HPDE6-E6E7 (cell line): ENCODE measurements at regions not wholly inside any gene's neighbourhood (a gene's known extent, or its start where the extent isn't known, plus 50 kb on each side); places are given as distances from the start of the nearest gene placed in this dataset.

Experiments used
- DNase-seq: peaks from one replicate; pipeline ENCODE4 v3.0.0; 2011; ENCODE audit warnings: missing footprints; ENCODE audit errors: extremely low spot score

DNA sequence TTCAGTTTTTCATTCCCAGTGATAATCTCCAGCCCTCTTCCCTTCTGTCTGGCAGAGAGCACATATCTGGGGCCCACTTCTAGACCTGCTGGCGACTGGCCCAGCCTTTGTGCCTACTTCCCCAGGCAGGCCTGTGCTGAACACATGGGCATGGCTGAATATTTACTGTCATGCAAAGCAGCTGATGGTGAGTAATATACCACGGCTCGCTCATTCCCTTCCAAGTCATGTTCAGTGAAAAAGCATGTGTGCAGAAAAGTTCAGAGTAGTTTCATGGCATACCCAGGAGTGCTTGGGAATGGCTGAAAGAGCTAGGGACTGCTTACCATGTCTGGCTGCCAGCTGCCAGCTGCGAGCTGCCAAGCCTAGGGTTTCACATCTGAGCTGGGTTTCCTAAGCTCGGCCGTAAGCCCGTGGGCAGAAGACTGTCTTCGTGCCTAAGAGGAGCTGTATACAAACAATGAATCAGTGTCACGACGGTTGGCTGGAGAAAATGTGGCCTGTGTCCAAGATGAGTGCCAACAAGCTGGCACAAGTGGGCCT is 179.9 kb upstream of the PELI2 start:
- peak; percentile 60 for DNase-seq

DNA sequence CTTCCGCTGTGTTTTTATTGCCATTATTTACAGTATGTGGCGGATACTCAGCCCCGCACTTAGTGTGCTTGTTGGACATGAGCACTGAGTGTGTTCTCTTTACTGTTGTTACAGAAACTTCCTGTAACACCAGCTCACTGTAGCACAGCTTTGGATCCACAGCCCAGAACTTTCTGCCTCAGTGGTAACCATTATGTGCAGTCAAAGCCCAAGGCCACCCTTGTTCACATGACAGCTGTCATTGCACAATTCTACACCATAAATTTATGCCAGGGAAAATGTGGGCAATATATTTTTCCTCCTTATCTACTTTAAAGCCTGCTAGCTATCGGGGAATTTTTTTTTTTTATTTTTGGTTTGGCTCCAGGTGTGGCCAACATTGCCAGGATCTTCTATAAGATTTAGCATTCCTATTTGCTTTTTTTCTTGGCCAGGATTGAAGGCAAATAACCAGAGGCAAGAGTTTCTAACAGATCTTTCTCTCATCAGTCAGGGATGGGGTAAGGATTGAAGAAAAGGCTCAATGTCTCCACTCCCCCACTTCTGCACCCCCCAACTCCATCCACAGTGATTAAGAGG is 176.0 kb upstream of the PELI2 start:
- DNase-seq = no peak

DNA sequence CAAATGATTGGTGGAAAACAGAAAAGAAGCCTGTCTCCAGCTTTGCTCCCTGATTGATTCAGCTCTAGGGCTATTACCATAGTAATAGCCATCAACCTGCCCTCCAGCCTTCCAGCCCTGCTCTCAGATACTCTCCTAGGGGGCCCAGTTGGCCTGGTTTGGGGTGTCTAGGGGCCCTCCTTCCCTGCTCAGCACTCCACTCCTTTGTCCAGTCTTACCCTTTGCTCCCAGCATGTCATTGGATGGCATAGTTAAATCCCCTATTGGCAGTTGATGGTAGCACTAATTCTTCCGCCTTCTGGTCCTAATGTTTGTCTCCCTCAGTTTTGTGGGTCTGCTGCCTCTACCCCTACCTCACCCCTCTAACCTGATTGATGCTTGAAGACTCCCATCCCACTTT is 175.4 kb upstream of the PELI2 start:
- DNase-seq = no peak

DNA sequence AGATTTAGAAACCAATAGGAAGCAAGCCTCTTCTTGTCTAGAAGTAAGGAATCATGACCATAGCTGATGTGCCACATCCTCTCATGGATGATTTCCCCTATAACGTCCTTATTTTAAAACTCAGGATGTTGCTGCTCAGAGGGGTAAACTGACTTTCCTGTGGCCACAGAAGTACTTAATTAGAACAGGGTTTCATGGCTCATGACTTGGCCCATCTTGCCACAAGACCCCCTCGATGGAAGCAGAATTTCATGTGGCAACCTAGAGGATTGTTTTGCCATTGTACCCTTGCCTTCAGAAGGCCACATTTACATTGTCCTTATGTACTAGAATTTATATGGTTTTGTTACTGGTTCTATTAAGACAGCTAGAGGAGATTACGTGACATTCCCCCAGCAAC is 173.5 kb upstream of the PELI2 start:
- DNase-seq = no peak

DNA sequence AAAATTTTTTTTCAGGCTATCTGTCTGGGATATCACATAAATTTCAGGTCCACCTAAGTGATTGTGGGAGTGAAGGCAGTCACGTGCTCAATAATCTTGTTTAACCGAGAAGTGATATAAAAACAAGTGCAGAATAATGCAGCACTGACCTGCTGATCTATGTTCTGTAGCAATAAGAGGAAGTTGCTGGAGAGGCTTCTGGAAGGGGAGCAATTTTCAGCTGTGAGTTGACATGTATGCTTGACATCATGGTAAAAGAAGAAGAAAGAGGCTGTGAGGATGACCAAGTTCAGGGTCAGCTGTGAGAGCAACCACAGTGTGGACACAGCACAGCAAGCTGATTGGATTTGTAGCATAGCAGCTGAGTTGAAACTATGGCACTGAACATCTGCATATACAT is 172.0 kb upstream of the PELI2 start:
- no peak for DNase-seq

DNA sequence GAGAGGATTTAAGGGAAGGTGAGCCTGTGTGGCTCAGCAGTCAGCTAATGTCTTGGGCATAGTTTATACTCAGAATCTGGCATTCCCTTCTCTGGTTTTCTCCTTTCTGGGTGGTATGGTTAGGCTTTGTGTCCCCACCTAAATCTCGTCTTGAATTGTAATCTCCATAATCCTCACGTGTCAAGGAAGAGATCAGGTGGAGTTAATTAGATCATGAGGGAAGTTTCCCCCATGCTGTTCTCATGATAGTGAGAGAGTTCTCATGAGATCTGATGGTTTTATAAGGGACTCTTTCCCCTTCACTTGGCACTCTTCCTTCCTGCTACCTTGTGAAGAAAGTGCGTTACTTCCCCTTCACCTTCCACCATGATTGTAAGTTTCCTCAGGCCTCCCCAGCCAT is 169.8 kb upstream of the PELI2 start:
- DNase-seq = no peak

DNA sequence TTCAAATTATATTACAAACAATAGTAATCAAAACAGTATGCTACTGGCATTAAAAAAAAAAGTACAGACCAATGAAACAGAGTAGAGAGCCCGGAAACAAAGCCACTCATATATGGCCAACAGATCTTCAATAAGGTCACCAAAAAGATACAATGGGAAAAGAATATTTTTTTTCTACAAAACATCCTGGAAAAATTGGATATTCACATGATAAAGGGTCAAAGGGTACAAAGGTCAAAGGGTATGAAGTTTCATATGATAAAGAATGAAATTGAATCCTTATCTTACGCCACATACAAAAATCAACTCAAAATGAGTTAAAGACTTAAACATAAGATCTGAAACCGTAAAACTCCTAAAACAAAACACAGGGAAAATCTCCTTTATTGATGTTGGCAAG is 168.5 kb upstream of the PELI2 start:
- no peak for DNase-seq

DNA sequence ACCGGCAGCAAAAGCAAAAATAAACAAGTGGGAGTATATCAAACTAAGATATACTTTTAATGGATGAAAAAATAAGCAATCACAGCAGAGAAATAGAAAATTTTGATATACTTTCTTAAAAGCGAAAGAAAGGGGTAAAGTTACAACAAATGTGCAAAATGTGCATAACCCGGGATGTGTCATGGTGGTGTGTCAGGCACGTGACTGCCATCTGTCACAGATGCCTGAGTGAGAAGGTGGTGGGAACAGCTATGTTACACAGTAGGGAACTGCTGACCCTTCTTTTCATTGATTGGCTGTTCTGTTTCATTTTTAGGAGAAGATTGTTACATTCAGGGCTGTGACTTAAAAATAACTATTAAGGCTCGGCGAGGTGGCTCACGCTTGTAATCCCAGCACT is 168.1 kb upstream of the PELI2 start:
- no peak for DNase-seq

DNA sequence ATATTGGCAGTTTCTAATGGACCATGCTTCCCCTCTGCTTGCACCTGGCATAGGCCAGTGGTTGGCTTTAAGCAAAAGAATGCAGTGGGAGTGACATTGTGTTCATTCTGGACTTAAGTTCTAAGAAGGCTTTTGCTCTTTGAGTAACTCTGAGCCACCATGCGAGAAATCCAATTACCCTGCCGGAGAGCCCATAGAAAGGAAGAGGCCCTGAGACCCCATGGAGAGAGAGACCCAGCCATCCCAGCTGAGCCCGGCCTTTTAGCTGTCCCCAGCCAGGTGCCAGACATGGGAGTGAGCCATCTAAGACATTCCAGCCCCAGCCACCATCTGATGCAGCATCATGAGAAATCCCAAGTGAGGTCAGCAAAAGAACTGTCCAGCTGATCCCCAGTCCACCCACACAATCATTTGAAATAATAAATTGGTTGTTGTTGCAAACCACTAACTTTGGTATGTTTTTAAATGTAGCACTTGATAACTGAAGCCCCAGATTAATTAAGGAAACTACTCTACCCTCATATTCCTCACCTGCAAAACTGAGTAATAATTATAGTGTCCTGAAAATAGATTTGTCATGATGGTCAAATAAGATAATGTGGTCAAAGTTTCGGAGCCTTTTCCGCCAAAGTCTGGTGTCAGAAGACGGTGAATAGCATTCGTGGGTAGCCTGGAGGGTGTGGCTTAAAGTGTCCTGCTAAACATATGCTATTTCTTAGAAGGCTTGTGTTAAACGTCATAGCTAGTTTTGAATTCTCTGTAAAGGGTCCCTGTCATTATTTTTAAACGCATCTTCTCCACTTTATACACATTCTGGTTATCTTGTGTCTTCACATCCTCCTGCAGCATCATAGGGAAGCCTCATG is 166.6 kb upstream of the PELI2 start:
- no peak for DNase-seq

DNA sequence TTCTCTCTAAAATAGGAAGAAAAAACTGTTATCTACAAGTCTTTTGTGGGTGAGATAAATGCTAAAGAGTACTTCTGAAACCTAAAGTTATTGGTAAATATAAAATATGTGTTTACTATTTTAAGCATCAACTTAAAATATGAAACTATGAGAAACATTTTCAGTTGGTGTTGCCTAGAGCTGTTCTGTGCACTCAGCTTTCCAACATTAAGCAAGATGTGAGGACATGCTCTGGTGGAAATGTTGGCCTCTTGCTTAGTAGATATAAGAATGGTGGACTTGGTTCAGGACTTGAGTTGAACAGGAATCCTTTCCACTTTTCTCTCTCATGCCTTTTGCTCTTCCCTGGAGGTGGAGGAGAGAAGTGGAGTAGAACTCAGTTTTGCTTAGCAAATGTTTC is 164.1 kb upstream of the PELI2 start:
- DNase-seq = no peak

DNA sequence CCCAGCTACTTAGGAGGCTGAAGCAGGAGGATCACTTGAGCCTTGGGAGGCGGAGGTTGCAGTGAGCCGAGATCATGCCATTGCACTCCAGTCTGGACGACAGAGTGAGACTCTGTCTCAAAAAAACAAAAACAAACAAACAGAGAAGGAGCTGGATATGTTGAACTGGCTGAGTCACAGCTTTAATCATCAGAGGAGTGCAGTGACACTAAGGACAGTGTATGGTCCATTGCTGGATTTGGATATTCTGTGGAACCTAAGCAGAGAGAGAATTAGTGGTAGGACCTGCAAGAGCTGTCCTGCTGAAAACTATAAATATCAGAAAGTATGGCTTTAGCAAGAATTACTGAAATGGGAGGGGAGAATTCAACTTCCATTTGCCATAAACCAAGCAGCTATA is 163.0 kb upstream of the PELI2 start:
- no peak for DNase-seq

DNA sequence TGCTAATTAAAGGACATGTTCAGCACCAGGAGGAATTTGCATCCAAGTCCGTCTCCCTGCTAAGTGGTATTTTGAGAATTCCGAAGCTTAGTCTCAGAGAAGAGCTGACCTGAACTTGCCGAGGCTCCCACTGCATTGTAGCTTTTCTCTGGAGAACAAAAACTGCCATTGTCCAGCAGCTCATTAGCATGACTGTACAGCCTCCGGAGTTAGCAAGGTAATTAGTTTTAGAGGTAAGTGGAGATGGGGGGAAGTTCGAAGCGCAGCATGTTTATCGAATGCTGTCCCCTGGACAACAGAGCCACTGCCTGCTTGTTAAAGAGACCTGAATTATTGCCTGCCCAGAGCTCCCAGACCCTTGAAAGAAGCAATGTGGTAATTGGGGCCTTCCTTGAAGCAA is 160.3 kb upstream of the PELI2 start:
- DNase-seq = no peak

DNA sequence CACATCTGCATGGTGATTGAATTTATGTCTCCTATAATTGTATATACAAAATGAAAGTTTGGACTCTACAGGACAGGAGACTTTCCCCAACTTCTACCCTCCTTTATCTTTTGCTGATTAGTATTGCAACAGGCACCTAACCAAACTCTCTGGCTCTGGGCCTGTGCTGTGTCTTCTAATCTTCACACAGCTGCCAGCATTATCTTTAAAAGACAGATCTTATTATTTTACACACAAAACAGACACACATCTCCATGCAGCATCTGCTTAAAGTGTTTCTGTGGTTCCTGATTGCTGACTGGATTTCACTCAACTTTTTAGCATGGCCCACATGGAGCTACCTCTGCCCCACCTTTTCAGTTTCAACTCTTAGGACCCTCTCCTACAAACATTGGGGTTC is 154.9 kb upstream of the PELI2 start:
- DNase-seq = no peak

DNA sequence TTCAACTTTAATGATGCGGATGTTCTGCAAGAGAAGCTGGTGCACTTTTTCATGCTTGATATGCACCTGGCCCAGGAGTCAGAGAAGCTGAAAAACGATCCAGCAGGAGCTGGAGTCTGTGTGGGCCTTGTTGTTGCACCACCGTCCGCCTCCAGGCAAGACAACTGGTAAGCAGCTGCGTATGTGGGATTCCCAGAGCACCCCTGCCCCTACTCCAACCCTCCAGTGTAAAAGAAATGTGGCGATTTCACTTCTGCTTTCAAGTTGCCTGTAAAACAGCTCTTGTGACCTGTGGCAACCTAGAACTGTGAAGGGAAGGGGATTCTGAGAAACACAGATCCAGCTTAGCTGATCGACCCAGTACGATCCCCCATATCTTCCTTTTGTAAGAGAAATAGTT is 154.1 kb upstream of the PELI2 start:
- DNase-seq = no peak

DNA sequence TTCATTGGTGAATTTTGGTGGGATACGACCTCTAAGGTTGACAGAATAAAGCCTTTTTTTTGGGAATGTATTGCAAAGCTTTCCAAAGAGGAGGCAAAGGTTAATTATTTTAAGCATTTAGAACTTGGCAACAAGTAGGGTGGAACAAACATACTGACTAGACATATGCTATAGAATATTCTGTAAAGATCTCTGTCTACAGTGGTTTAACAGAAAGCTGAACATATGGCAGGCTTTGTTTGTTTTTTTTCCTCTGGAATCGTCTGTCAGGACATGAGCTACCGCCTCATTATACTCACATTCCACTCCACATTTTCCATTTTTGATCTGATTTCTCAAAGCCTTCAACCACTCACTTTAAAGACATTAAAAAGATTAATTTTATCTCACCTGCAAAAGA is 153.4 kb upstream of the PELI2 start:
- DNase-seq = no peak

DNA sequence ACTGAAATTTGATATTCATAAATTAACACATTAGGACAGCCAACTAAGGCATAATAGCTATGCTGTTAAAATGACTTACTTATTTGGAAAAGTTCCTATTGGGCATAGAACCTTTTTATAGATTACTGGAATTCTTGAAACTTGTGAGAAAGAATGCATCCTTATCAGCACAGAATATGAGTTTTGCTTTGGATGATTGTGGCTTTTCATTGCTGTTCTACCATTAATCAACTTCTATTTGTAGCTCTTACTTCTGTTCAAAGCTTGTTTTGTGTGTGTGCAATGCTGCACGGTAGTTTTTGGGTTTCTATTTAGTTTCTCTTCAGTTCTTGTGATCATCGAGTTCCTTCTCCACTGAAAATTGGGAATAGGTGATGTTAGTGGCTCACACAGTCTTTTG is 152.4 kb upstream of the PELI2 start:
- DNase-seq = no peak

DNA sequence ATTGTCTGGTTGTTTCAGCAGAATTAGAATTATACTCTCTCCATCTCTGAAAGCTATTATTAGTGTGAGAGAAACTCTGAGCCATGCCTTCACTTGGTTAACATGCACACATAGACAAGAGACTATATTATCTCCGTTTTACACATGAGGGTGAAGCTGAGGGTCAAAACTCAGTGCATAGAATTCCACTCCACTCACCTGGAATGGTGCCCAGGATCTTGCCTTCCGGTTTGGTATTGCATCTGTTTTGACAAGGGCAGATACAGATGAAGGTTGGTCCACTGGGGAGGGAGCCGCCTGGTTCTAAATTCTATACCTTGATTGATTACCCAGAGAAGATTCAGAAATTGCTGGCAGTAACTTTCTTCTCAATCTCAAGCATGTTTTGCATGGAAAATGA is 149.5 kb upstream of the PELI2 start:
- no peak for DNase-seq

DNA sequence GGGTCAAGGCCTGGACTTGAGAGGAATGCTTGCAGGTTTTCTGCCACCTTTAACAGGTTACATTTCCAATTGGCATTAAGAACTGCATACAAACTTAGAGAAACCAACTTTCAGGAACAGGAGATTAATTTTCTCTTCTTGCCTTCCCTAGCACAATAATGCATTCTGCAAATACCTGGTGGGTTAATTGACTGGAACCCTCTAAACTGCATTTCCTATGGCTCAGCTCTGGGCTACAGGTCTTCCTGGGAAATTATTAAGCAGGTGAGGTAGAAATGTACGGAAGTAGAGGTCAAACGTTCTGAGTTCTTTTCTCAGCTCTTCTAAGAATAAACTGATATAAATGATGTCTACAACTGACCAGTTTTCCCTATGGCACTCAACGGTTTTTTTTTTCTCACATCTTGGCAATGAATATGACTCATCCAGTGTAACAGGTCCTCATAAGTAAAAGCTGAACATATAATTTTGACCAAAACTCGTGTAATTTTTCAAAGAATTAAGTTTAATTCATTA is 144.9 kb upstream of the PELI2 start:
- no peak for DNase-seq

DNA sequence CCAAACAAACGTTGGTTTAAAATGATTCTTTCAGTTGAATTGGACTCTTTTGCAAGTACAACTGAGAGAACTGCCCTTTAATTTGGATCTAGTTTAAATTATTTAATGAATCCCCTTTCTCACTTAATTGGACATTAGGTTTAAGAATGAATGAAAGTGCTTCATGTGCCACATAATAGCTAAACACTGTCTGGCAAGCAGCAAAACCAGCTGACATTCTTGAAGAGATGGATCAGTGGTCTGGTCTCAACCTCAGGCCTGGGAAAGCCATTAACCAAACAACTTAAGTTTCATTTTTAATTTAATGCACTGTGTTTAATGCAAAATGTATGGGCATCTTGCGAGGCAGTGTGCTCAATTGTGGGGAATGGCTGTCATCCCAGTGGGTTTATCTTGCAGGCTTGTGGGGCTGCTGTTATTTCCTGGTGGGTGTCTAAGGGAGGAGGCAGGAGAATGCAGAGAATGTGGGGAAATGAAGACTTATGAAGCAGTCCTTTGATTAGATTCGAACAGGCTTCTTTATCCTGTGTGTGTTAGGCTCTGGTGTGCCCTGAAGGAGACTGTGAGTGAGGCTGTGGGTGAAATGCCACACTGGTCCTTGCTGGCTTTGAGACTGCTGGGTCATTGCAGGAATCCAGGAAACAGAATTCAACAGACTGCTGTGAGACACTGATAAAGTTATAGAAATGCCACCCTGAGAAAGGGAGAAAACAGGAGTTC is 144.1 kb upstream of the PELI2 start:
- no peak for DNase-seq

DNA sequence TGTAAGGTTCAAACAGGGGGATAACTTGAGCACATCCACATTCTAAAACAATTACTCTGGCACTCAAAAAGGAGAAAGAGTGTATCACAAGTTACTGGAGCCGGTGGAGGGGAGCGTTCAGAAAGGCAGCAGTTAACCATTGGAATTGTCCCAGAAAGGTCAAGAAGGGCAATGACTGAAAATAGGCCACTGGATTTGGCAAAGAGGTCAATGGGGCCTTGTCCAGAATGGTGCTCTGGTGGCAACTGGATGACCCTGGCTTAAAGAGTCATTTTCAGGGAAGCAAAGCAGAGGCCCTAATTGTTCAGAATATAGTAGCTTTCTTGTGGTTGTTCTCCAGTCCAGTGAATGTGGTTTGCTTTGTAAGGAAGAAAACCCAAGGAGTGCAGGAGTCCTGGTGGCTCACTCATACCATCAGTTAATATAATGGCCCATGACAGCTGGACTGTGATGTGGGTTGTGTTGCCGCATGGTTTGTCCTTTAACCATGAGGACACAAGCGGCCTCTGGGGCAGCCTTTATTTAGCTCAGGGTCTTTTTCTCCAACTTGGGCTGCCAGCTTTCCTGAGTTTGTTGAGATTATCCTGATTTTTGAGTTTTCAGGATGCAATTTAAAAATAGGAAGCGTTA is 142.8 kb upstream of the PELI2 start:
- no peak for DNase-seq

DNA sequence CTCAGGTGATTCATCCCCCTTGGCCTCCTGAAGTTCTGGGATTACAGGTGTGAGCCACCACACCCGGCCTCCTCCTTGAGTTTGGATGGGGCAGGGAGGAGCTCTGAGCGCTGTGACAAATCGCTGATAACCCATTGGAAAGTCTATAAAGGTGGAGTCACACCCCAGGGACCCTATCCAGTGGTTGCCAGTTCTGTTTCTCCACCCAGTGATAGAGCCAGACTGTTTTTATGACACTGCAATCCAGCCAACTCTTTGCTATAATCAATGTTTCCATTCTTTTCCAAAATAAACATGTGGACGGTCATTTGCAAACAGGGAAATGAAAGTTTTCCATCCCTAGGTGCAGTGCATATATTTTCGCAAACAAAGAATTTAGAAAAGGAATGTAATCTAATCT is 142.0 kb upstream of the PELI2 start:
- no peak for DNase-seq

DNA sequence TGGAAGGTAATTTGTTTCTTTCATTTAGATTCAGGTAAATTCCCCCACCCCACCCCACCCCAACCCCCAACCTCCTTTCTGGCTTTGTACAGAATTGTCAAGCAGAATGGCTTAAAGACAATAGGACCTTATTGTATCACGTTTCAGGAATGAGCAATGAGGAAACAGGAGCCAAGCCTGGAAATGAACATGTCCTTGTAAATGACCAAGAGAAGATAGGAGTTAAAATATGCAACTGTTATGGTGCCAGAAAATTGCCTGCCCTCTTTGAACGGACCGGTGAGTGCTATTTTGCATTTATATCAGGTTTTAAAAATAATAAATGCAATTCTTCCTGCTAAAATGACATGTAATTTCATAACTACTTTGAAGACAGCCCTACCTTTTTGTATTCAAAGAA is 141.6 kb upstream of the PELI2 start:
- no peak for DNase-seq
